Activated T-cell treated with anti-CD3 and anti-CD28 coated beads, Interleukin-2, amount 50 U/mL, for 48 hours (primary cell): ENCODE measurements at regions not wholly inside any gene's neighbourhood (a gene's known extent, or its start where the extent isn't known, plus 50 kb on each side); places are given as distances from the start of the nearest gene placed in this dataset.

Experiments
- DNase-seq, 2 experiments: peaks; one replicate each; pipeline ENCODE4 v3.0.0-alpha.2; 2020

DNA sequence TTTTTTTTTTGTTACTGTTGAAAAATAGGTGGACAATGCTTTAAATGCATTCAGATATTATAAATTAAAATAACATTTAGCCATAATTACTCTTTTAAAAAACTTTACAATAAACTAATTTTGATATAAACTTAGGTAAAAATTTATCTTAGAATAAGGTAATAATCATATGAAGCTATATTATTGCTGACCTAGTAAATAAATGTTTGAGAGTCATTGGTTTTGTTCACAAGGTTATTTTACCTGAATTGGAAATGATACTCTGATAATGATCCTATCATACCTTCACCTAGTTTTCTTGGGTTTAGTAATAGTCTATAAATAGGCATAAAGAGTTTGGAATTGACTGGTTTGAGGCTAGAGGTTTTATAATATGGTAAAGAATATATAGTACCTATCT lies 1076.4 kb upstream of the CDH6 start:
- DNase-seq, result no peak

DNA sequence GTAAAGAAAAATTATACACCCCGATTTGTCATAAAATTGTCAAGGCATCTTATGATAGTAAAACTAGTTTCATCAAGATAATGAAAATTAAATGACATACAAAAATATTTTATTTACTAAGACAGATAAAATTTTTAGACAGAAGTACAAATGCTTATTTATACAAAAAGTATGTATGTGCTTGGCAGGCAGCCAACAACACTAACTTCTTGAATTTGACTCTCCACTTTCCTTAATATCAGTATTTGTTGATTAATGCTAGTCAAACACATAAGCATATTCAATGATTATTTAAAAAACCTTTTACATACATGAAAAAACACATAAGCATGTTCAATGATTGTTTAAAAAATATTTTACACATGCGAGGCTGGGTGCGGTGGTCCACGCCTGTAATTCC lies 1079.9 kb upstream of the CDH6 start:
- no peak for DNase-seq

- DNase-seq, result no peak
Observed at GRCh38 chr5:30112867-30113266, 1080.6 kb upstream of the CDH6 start.

GRCh38 chr5:30108051-30108450 lies 1085.4 kb upstream of the CDH6 start:
- no peak for DNase-seq

GRCh38 chr5:30106596-30106995 lies 1086.9 kb upstream of the CDH6 start:
- DNase-seq, result no peak

DNA sequence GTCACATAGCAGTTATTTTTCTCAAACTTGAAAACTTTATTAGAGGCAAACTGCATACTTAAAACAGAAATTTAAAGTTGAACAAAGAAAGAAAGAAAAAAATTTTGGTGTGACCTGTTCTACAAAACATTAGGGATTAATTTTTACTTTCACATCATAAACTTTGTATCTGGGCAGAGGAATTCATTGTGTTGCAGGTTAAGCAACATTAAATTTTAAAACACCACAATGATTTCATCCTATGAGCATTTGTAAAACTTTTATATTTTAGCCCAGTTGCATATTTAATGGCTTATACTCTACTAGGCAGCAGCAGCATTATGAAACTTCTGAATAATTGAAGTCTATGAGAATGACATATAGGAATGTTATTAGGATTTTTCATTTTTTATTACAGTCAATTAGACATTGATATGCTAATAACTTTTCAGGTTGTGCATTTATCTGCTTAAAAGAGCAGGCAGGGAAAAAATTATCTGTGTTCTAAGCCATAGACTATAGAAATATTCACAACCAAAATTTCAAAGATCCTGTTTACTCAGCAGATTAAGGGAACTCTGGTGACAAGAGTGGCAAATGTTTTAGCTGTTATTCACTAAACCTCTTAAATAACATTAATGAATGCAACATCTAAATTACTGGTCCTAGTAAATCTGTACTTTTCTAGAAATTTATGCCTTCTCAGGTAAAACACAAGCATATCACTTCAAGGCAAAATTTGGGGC lies 1088.5 kb upstream of the CDH6 start:
- no peak for DNase-seq

DNA sequence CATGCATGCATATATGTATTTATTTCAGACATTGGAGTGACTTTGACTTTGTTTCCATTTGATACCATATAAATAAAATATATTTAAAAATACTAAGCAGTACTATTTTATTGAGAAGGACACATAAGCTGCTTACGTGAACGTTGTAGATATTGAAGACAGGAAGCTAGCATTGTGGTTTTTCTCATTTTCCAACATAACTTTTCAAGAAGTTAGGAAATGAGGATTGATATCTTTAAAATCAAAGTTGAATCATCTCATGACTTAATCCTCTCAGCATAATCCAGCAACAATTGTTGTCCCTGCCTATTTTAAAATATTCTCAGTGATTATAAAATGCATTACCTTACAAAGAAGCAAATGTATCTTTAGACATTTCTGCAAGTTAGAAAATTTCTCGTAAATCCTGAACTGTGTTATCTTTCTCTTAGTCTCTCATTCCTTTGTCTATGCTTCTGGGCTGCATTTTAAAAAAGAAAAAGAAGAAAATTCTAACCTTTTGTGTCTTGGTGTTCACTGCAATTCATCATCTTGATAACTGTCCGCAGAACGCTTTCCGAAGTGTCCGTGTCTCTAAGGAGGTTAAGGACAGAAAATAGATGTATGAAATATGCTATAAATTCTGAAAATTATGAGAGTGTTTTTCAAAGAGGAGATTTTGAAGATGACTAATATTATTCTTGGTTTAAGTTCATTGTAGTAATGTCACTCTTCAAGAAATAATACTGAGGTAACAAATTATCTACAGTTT lies 1089.9 kb upstream of the CDH6 start:
- DNase-seq, result no peak

GRCh38 chr5:30103052-30103451 lies 1090.4 kb upstream of the CDH6 start:
- no peak for DNase-seq

DNA sequence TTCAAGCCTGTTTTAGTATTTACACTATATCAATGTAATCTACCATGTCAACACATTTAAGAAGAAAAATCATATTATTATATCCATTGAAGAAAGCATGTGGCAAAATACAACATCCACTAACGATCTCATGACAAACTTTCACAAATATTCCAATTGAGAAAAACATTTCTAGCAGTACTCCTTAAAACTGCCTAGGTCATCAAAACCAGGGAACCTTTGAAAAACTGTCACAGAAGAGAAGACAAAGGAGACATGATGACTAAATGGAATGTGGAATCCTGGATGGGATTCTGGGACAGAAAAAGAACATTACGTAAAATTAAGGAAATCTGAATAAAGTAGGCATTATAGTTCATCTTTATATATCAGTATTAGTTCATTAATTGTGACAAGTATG lies 1091.3 kb upstream of the CDH6 start:
- no peak for DNase-seq

- no peak for DNase-seq
Observed at GRCh38 chr5:30100929-30101328, 1092.6 kb upstream of the CDH6 start.

DNA sequence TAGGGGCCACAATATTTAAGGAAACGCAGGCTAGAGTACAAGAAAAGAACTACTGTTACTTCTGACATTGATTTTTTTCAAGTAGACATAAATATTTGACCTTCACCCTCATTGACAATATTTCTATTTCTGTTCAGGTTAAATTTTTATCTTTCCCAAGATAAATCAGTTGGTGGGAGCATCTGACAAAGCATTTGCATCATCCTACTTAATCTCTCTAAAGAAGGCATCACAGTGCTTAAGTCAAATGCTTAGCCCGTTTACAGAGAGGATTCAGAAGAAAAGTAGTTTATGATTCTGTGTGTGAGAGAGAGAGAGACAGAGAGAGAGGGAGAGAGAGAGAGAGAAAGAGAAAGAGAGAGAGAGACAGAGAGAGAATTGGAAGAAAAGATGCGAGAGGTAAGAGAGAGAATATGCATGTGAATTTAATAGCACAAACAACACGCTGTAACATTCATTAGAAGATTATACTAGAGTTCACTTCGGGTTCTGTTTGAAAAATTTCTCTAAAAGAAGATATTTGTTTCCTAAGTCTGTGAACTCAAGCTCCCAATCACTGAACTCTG lies 1093.3 kb upstream of the CDH6 start:
- DNase-seq, result no peak

GRCh38 chr5:30099634-30100033 lies 1093.9 kb upstream of the CDH6 start:
- no peak for DNase-seq

- no peak for DNase-seq
Observed at GRCh38 chr5:30098940-30099339, 1094.5 kb upstream of the CDH6 start.

DNA sequence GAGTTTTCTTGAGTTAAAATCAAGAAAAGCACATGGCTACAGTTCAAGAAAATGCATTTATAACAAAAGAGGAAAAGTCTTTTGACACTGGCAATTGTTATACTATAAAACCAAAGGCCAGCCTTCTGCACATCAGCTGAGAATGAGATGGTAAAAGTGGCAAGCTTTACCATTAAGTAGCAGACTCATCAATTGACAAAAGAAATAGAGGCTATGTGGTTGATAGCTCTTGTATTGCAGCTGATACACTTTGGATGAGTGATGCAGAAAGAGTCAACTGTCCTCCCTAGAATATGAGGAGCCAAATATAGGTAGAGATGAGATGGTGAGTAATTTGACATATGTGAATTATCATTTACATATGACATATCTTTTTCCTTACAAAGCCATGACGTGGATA lies 1100.9 kb upstream of the CDH6 start:
- DNase-seq, result no peak

DNA sequence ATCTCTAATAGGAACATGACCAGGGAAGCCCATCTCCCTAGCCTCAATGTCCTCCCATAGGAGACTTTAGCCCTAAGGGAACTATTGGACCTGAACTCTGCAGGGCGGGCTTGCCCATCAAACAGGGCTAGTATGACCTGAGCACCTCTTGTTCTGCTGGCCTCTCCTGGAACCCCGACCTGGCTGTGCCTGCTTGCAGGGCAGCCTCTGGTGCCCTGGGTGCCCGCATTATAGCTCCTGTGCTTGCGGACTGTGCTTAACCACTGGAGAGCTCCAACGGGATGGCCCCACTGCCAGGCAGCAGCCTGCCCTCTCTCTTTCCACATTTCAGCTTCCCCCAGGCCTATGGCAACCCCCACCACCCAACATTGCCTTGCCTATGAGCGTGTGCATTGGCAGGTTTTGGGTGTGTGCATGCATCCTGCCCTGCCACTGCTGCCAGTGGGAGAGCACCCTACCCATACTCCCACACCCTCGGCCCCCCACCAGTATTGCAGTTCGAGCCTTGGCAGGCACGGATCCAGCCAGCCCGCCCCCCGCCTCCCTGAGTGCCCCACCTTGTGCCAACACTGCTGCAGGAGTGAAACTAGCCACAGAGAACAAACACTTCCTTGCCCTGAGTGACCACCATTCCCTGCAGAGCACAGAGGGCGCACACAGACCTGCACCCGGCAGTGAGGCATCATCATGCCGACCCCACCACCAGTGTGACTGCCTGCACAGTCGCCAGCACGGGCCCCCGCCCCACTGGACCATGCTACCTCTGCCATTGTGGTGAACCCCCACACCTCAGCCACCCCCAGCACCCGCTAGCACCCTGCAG lies 1123.8 kb upstream of the CDH6 start:
- no peak for DNase-seq

- DNase-seq, result no peak
Observed at GRCh38 chr5:30063503-30063902, 1130.0 kb upstream of the CDH6 start.

- no peak for DNase-seq
Observed at GRCh38 chr5:30051976-30052375, 1141.5 kb upstream of the CDH6 start.

GRCh38 chr5:30050056-30050815 lies 1143.2 kb upstream of the CDH6 start:
- no peak for DNase-seq

DNA sequence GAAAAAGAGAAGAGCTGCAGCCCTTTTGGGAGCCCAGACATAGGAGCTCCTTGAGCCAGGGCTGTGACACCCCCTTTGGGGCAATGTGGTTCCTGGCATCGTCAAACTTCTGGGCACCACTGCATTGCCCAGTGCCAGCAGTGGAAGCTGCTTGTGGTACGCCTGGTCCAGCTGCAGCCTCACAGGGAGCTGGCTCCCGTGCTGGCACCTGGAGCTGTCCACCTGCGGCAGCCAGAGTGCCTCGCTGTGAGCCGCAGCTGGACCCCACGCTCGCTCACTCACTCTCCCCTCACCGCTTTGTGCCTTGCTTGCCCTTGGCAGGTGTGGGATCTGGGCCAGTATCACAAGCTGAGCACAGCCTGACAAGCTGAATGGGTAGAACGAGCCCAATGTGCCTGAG lies 1150.8 kb upstream of the CDH6 start:
- no peak for DNase-seq

DNA sequence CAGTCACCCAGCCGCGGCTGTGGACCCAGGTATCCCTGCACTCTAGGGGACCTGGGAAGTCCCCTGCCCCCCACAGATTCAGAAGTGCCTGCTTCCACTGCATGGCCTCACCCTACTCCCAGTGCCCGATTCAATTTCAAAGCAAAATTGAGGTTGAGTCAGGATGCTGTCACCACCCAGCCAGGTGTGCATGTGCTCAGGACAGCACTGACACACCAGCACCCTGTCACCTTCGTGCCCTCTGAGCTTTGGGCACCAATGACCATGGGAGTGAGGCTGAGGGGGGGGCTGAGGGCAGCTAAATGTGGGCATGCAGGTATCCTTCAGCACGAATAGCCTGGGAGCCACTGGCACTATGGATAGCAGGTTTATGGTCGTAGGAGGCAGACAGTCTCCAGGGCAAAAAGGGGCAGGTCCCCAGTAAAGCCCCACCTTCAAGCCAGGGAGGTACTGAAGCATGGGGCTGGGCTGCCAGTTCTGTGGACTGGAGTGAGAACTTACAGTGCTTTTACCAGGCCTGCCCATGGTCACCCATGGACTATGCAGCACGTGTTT lies 1151.6 kb upstream of the CDH6 start:
- no peak for DNase-seq

GRCh38 chr5:30041291-30041690 lies 1152.2 kb upstream of the CDH6 start:
- DNase-seq, result no peak

- DNase-seq, result no peak
Observed at GRCh38 chr5:30040488-30041118, 1152.9 kb upstream of the CDH6 start.
